Skin of body (tissue), 2 donors: ENCODE measurements at regions not wholly inside any gene's neighbourhood (a gene's known extent, or its start where the extent isn't known, plus 50 kb on each side); places are given as distances from the start of the nearest gene placed in this dataset.

Experiments used
- DNase-seq: peaks from one replicate; lab custom pipeline; 2025; lab: John Stamatoyannopoulos, UW
- small RNA-seq: library from RNA; depleted of rRNA; stranded (forward); fragments of <200 nt; gene quantifications from one replicate; pipeline ENCODE3, GENCODE V24; 2014; ENCODE audit warnings: low replicate concordance

- DNase-seq: no peak
Observed at GRCh38 chr4:20629186-20630106, 70.8 kb upstream of the PACRGL start.

- no peak for DNase-seq
Observed at GRCh38 chr4:20638825-20639224, 61.4 kb upstream of the PACRGL start.

DNA sequence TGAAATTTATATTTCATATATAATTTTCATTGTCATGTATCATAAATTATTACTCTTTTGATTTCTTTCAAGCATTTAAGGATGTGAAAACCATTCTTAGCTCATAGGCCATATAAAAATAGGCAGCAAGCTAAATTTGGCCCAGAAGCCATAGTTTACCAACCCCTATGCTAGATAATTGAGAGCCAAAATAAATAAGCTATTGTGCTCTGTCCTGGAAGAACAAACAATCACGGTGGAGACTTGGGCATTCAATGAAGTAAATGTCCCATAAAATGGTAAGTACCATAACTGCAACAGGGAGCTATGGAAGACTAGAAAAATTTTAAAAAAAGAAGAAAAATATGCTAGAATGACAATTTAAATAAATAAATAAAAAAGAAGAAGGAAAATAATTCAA is 60.9 kb upstream of the PACRGL start:
- no peak for DNase-seq

DNA sequence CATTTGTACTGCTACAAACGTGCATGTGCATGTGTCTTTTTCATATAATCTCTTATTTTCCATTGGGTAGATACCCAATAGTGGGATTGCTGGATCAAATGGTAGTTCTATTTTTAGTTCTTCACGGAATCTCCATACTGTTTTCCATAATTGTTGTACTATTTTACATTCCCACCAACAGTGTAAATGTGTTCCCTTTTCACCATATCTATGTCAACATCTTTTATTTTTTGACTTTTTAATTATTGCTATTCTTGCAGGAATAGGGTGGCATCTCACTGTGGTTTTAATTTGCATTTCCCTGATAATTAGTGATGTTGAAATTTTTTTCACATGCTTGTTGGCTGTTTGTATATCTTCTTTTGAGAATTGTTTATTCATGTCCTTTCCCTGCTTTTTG is 59.3 kb upstream of the PACRGL start:
- DNase-seq: no peak

- no peak for DNase-seq
Observed at GRCh38 chr4:20641976-20642375, 58.3 kb upstream of the PACRGL start.

DNA sequence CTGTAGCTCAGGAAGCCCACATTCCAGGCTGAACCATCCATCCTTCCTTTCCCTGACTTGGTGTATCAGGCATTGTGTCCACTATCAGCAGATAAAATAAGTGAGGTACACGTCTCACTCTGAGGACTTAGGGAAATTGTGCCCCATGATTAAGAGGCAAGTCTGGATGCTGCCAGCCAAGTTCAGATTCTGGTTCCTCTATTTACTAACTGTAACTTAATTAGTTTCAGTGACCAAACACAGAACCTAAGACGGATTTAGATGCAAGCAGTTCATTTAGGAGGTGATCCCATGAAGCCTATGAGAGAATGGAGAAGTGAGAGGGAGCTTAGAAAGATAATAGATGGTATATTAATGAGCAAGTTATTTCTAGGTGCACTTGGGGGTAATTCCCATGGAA is 56.6 kb upstream of the PACRGL start:
- no peak for DNase-seq

GRCh38 chr4:20645236-20645635 is 55.0 kb upstream of the PACRGL start:
- DNase-seq: no peak

GRCh38 chr4:20646287-20646686 is 54.0 kb upstream of the PACRGL start:
- no peak for DNase-seq

Small RNAs in the stretch of these regions (small RNA-seq; reads per million reads assigned to genes)
- gene MIR218-1: 15.8 reads per million, percentile 93 among the genes with 10 or more reads in this experiment
